NOMO-1 (cell line): ENCODE measurements at regions not wholly inside any gene's neighbourhood (a gene's known extent, or its start where the extent isn't known, plus 50 kb on each side); places are given as distances from the start of the nearest gene placed in this dataset.
A peak's percentile ranks its signal among the peaks of the same experiment; 100 is the strongest.

Source experiments
- DNase-seq, 2 experiments: peaks; one replicate each; lab custom pipeline; 2025; ENCODE audit not compliant: unreplicated experiment in 2 of 2; lab: John Stamatoyannopoulos, UW

GRCh38 chr13:103199380-103200088, 133.3 kb upstream of the SLC10A2 start:
- DNase-seq, result no peak

- DNase-seq, result no peak
Observed at GRCh38 chr13:103196356-103196755, 130.1 kb upstream of the SLC10A2 start.

GRCh38 chr13:103195762-103196161, 129.5 kb upstream of the SLC10A2 start:
- no peak for DNase-seq

- DNase-seq, result no peak
Observed at GRCh38 chr13:103194871-103195270, 128.7 kb upstream of the SLC10A2 start.

GRCh38 chr13:103192511-103193135, 126.4 kb upstream of the SLC10A2 start:
- DNase-seq, result no peak

GRCh38 chr13:103190841-103191240, 124.6 kb upstream of the SLC10A2 start:
- DNase-seq, result no peak

GRCh38 chr13:103188713-103189326, 122.6 kb upstream of the SLC10A2 start:
- DNase-seq, result peak in 1 of 2 experiments; percentile 11

GRCh38 chr13:103187721-103188156, 121.5 kb upstream of the SLC10A2 start:
- peak in 1 of 2 experiments; percentile 0 for DNase-seq

GRCh38 chr13:103184413-103184812, 118.2 kb upstream of the SLC10A2 start:
- no peak for DNase-seq

- no peak for DNase-seq
Observed at GRCh38 chr13:103178986-103179943, 113.0 kb upstream of the SLC10A2 start.

- DNase-seq, result no peak
Observed at GRCh38 chr13:103174966-103175365, 108.7 kb upstream of the SLC10A2 start.

GRCh38 chr13:103168901-103169508, 102.8 kb upstream of the SLC10A2 start:
- DNase-seq, result no peak

GRCh38 chr13:103164251-103164650, 98.0 kb upstream of the SLC10A2 start:
- no peak for DNase-seq

- DNase-seq, result no peak
Observed at GRCh38 chr13:103161476-103161875, 95.3 kb upstream of the SLC10A2 start.

GRCh38 chr13:103157434-103158145, 91.4 kb upstream of the SLC10A2 start:
- no peak for DNase-seq

- no peak for DNase-seq
Observed at GRCh38 chr13:103157016-103157415, 90.8 kb upstream of the SLC10A2 start.

- no peak for DNase-seq
Observed at GRCh38 chr13:103156346-103156998, 90.3 kb upstream of the SLC10A2 start.

- DNase-seq, result no peak
Observed at GRCh38 chr13:103153466-103153865, 87.2 kb upstream of the SLC10A2 start.

- no peak for DNase-seq
Observed at GRCh38 chr13:103147961-103148360, 81.7 kb upstream of the SLC10A2 start.
